Type B pancreatic cell (in vitro differentiated cells): ENCODE measurements at regions not wholly inside any gene's neighbourhood (a gene's known extent, or its start where the extent isn't known, plus 50 kb on each side); places are given as distances from the start of the nearest gene placed in this dataset.

Source experiments
- DNase-seq: peaks from one replicate; pipeline ENCODE4 v3.0.0; 2021; ENCODE audit warnings: mixed read lengths; ENCODE audit not compliant: unreplicated experiment; ENCODE audit errors: extremely low spot score
- H3K27ac Mint-ChIP-seq: 2 replicates; pipeline ENCODE4 v1.8.0; 2021; ENCODE audit warnings: mild to moderate bottlenecking, mixed read lengths
- H3K27me3 Mint-ChIP-seq: 2 replicates; pipeline ENCODE4 v1.8.0; 2021; ENCODE audit warnings: mixed read lengths
- H3K36me3 Mint-ChIP-seq: 2 replicates; pipeline ENCODE4 v1.8.0; 2021; ENCODE audit warnings: mixed read lengths
- H3K4me1 Mint-ChIP-seq: one replicate; pipeline ENCODE4 v1.8.0; 2021; ENCODE audit warnings: mixed read lengths; ENCODE audit not compliant: unreplicated experiment
- H3K4me3 Mint-ChIP-seq: 2 replicates; pipeline ENCODE4 v1.8.0; 2021; ENCODE audit warnings: mild to moderate bottlenecking, mixed read lengths
- H3K9me3 Mint-ChIP-seq: 2 replicates; pipeline ENCODE4 v1.8.0; 2021; ENCODE audit warnings: mixed read lengths
- CTCF ChIP-seq: fragments of 200-600 bp; sonication (generic); conservative IDR thresholded peaks from 2 replicates; pipeline ENCODE4 v1.5.0; 2021; ENCODE audit warnings: antibody characterized with exemption, mild to moderate bottlenecking

- H3K27me3 Mint-ChIP-seq = no peaks in the 10 kb centered on the region
- no peaks in the 10 kb centered on the region for H3K36me3 Mint-ChIP-seq
- peak; percentile 88 for DNase-seq
- no peaks in the 10 kb centered on the region for H3K9me3 Mint-ChIP-seq
- H3K27ac Mint-ChIP-seq = no peak overlapping the region
- H3K4me3 Mint-ChIP-seq = no peak overlapping the region
- H3K4me1 Mint-ChIP-seq = peaks cover 9% of the 10 kb centered on the region
- TF ChIP-seq CTCF = peak; percentile 78
Measured at GRCh38 chr5:109468737-109469420, 59.1 kb upstream of the PJA2 start.

- H3K27me3 Mint-ChIP-seq = no peaks in the 10 kb centered on the region
- no peak for DNase-seq
- no peaks in the 10 kb centered on the region for H3K36me3 Mint-ChIP-seq
- H3K4me1 Mint-ChIP-seq = peaks cover 9% of the 10 kb centered on the region
- no peak overlapping the region for H3K4me3 Mint-ChIP-seq
- no peaks in the 10 kb centered on the region for H3K9me3 Mint-ChIP-seq
- no peak overlapping the region for H3K27ac Mint-ChIP-seq
- TF ChIP-seq CTCF = no peak
Measured at GRCh38 chr5:109468288-109468676, 58.5 kb upstream of the PJA2 start.

GRCh38 chr5:109467058-109467457 lies 57.3 kb upstream of the PJA2 start:
- H3K27ac Mint-ChIP-seq = no peak overlapping the region
- H3K9me3 Mint-ChIP-seq = no peaks in the 10 kb centered on the region
- H3K4me3 Mint-ChIP-seq = no peak overlapping the region
- no peaks in the 10 kb centered on the region for H3K36me3 Mint-ChIP-seq
- H3K4me1 Mint-ChIP-seq = peaks cover 9% of the 10 kb centered on the region
- DNase-seq = no peak
- H3K27me3 Mint-ChIP-seq = no peaks in the 10 kb centered on the region
- no peak for TF ChIP-seq CTCF
